ENCODE measurements at regions not wholly inside any gene's neighbourhood (a gene's known extent, or its start where the extent isn't known, plus 50 kb on each side); places are given as distances from the start of the nearest gene placed in this dataset.

DNA sequence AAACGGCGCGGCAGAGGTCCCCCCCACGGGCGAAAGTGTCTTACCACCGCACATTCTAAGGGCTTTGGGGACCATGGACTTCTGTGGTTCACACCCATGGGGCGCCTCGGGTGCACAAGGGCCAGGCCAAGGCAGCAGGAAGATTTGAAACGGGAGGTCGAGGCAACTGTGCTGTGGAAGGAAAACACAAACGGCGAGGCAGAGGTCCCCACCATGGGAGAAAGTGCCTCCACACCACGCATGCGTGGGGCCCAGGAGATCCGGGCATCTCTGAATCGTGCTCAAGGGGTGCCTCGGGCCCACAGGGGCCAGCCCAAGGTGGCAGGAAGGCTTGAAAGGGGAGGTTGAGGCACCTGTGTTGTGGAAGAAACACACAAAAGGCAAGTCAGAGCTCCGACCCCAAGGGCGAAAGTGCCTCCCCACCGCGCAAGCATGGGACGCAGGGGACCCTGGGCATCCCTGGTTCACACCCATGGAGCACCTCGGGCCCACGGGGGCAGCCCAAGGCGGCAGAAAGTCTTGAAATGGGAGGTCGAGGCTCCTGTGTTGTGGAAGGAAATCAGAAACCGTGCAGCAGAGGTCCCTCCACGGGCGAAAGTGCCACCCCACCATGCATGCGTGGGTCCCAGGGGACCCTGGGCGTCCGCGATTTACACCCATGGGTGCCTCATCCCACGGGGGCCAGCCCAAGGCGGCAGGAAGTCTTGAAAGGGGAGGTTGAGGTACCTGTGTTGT, 371.0 kb downstream of the ALG10 start:
- TF ChIP-seq POLR2A (IDR thresholded peaks at IDR 0.05; ENCODE audit: extremely low read depth, insufficient read length) (no peak), CTCF (IDR thresholded peaks at IDR 0.05; ENCODE audit: low read depth, low read length) (no peak)
- TF ChIP-seq, protein P1, sequence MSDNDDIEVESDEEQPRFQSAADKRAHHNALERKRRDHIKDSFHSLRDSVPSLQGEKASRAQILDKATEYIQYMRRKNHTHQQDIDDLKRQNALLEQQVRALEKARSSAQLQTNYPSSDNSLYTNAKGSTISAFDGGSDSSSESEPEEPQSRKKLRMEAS (IDR thresholded peaks at IDR 0.05; ENCODE audit: low read depth, low read length), result no peak
